ENCODE measurements at regions not wholly inside any gene's neighbourhood (a gene's known extent, or its start where the extent isn't known, plus 50 kb on each side); places are given as distances from the start of the nearest gene placed in this dataset.

- Mint-ChIP-seq H3K36me3 (ENCODE audit: low read depth) (no peaks in the 10 kb centered on the region), H3K27me3 (ENCODE audit: low read depth) (no peaks in the 10 kb centered on the region), H3K4me3 (ENCODE audit: low read depth) (no peak overlapping the region), H3K4me1 (ENCODE audit: low read depth) (no peaks in the 10 kb centered on the region), H3K9me3 (peaks cover 10% of the 10 kb centered on the region), H3K27ac (no peak overlapping the region)
- DNase-seq (ENCODE audit: low spot score): no peak
- intact Hi-C loops (cut with micrococcal nuclease): no loop called here
Observed at GRCh38 chr4:135177321-135177720, 975.7 kb upstream of the PABPC4L start.

GRCh38 chr4:135166661-135167060 lies 965.1 kb upstream of the PABPC4L start:
- H3K36me3 Mint-ChIP-seq (ENCODE audit: low read depth): no peaks in the 10 kb centered on the region
- no peaks in the 10 kb centered on the region for H3K4me1 Mint-ChIP-seq (ENCODE audit: low read depth)
- no peak overlapping the region for H3K4me3 Mint-ChIP-seq (ENCODE audit: low read depth)
- H3K27ac Mint-ChIP-seq: no peak overlapping the region
- no peaks in the 10 kb centered on the region for H3K27me3 Mint-ChIP-seq (ENCODE audit: low read depth)
- intact Hi-C loops (cut with micrococcal nuclease): no loop called here
- DNase-seq (ENCODE audit: low spot score): no peak
- H3K9me3 Mint-ChIP-seq: peaks cover 20% of the 10 kb centered on the region

GRCh38 chr4:135164601-135165000 lies 963.0 kb upstream of the PABPC4L start:
- no peak overlapping the region for H3K27ac Mint-ChIP-seq
- H3K9me3 Mint-ChIP-seq: peaks cover 8% of the 10 kb centered on the region
- H3K4me3 Mint-ChIP-seq (ENCODE audit: low read depth): no peak overlapping the region

GRCh38 chr4:135144498-135144897 lies 942.9 kb upstream of the PABPC4L start:
- Mint-ChIP-seq H3K36me3 (ENCODE audit: low read depth) (no peaks in the 10 kb centered on the region), H3K27me3 (ENCODE audit: low read depth) (no peaks in the 10 kb centered on the region), H3K4me3 (ENCODE audit: low read depth) (no peak overlapping the region), H3K4me1 (ENCODE audit: low read depth) (no peaks in the 10 kb centered on the region), H3K9me3 (peaks cover 12% of the 10 kb centered on the region), H3K27ac (no peak overlapping the region)
- DNase-seq (ENCODE audit: low spot score): no peak
- intact Hi-C loops (cut with micrococcal nuclease): no loop called here

More at GRCh38 chr4:135164601-135165000, 963.0 kb upstream of the PABPC4L start:
- Mint-ChIP-seq H3K4me1 (ENCODE audit: low read depth) (no peaks in the 10 kb centered on the region), H3K27me3 (ENCODE audit: low read depth) (no peaks in the 10 kb centered on the region), H3K36me3 (ENCODE audit: low read depth) (no peaks in the 10 kb centered on the region)
- DNase-seq (ENCODE audit: low spot score): no peak
- intact Hi-C loops (cut with micrococcal nuclease): no loop called here

- no peaks in the 10 kb centered on the region for H3K27me3 Mint-ChIP-seq (ENCODE audit: low read depth)
- H3K4me3 Mint-ChIP-seq (ENCODE audit: low read depth): no peak overlapping the region
- H3K9me3 Mint-ChIP-seq: peaks cover 22% of the 10 kb centered on the region
- H3K27ac Mint-ChIP-seq: no peak overlapping the region
- DNase-seq (ENCODE audit: low spot score): no peak
- no peaks in the 10 kb centered on the region for H3K4me1 Mint-ChIP-seq (ENCODE audit: low read depth)
- no peaks in the 10 kb centered on the region for H3K36me3 Mint-ChIP-seq (ENCODE audit: low read depth)
- intact Hi-C loops (cut with micrococcal nuclease): no loop called here
Observed at GRCh38 chr4:135124196-135124595, 922.6 kb upstream of the PABPC4L start.

GRCh38 chr4:135123632-135124031 lies 922.0 kb upstream of the PABPC4L start:
- intact Hi-C loops (cut with micrococcal nuclease): no loop called here
- peaks cover 25% of the 10 kb centered on the region for H3K9me3 Mint-ChIP-seq
- no peaks in the 10 kb centered on the region for H3K4me1 Mint-ChIP-seq (ENCODE audit: low read depth)
- no peaks in the 10 kb centered on the region for H3K36me3 Mint-ChIP-seq (ENCODE audit: low read depth)
- no peak overlapping the region for H3K27ac Mint-ChIP-seq
- H3K27me3 Mint-ChIP-seq (ENCODE audit: low read depth): no peaks in the 10 kb centered on the region
- H3K4me3 Mint-ChIP-seq (ENCODE audit: low read depth): no peak overlapping the region
- no peak for DNase-seq (ENCODE audit: low spot score)

- no peak overlapping the region for H3K27ac Mint-ChIP-seq
- H3K4me1 Mint-ChIP-seq (ENCODE audit: low read depth): no peaks in the 10 kb centered on the region
- no peak overlapping the region for H3K4me3 Mint-ChIP-seq (ENCODE audit: low read depth)
- no peaks in the 10 kb centered on the region for H3K27me3 Mint-ChIP-seq (ENCODE audit: low read depth)
- intact Hi-C loops (cut with micrococcal nuclease): no loop called here
- peaks cover 25% of the 10 kb centered on the region for H3K9me3 Mint-ChIP-seq
- no peak for DNase-seq (ENCODE audit: low spot score)
- no peaks in the 10 kb centered on the region for H3K36me3 Mint-ChIP-seq (ENCODE audit: low read depth)
Observed at GRCh38 chr4:135122457-135122856, 920.9 kb upstream of the PABPC4L start.

- H3K36me3 Mint-ChIP-seq (ENCODE audit: low read depth): no peaks in the 10 kb centered on the region
- intact Hi-C loops (cut with micrococcal nuclease): no loop called here
- no peaks in the 10 kb centered on the region for H3K4me1 Mint-ChIP-seq (ENCODE audit: low read depth)
- H3K27me3 Mint-ChIP-seq (ENCODE audit: low read depth): no peaks in the 10 kb centered on the region
- H3K9me3 Mint-ChIP-seq: peaks cover 25% of the 10 kb centered on the region
- H3K27ac Mint-ChIP-seq: no peak overlapping the region
- no peak overlapping the region for H3K4me3 Mint-ChIP-seq (ENCODE audit: low read depth)
- no peak for DNase-seq (ENCODE audit: low spot score)
Observed at GRCh38 chr4:135120195-135120594, 918.6 kb upstream of the PABPC4L start.

GRCh38 chr4:135114079-135114478 lies 912.5 kb upstream of the PABPC4L start:
- no peak for DNase-seq (ENCODE audit: low spot score)
- no peaks in the 10 kb centered on the region for H3K27me3 Mint-ChIP-seq (ENCODE audit: low read depth)
- peaks cover 27% of the 10 kb centered on the region for H3K9me3 Mint-ChIP-seq
- no peak overlapping the region for H3K27ac Mint-ChIP-seq
- no peak overlapping the region for H3K4me3 Mint-ChIP-seq (ENCODE audit: low read depth)
- no peaks in the 10 kb centered on the region for H3K4me1 Mint-ChIP-seq (ENCODE audit: low read depth)
- H3K36me3 Mint-ChIP-seq (ENCODE audit: low read depth): no peaks in the 10 kb centered on the region
- intact Hi-C loops (cut with micrococcal nuclease): no loop called here

- DNase-seq (ENCODE audit: low spot score): no peak
- Mint-ChIP-seq H3K27me3 (ENCODE audit: low read depth) (no peaks in the 10 kb centered on the region), H3K9me3 (peaks cover 8% of the 10 kb centered on the region), H3K4me1 (ENCODE audit: low read depth) (no peaks in the 10 kb centered on the region), H3K27ac (no peak overlapping the region), H3K36me3 (ENCODE audit: low read depth) (no peaks in the 10 kb centered on the region), H3K4me3 (ENCODE audit: low read depth) (no peak overlapping the region)
- intact Hi-C loops (cut with micrococcal nuclease): no loop called here
Observed at GRCh38 chr4:135098061-135098460, 896.5 kb upstream of the PABPC4L start.

- Mint-ChIP-seq H3K36me3 (ENCODE audit: low read depth) (no peaks in the 10 kb centered on the region), H3K27me3 (ENCODE audit: low read depth) (no peaks in the 10 kb centered on the region), H3K4me3 (ENCODE audit: low read depth) (no peak overlapping the region), H3K9me3 (peaks cover 24% of the 10 kb centered on the region), H3K4me1 (ENCODE audit: low read depth) (no peaks in the 10 kb centered on the region), H3K27ac (no peak overlapping the region)
- intact Hi-C loops (cut with micrococcal nuclease): no loop called here
- no peak for DNase-seq (ENCODE audit: low spot score)
Observed at GRCh38 chr4:135073389-135073788, 871.8 kb upstream of the PABPC4L start.

- peaks cover 16% of the 10 kb centered on the region for H3K9me3 Mint-ChIP-seq
- DNase-seq (ENCODE audit: low spot score): no peak
- no peak overlapping the region for H3K4me3 Mint-ChIP-seq (ENCODE audit: low read depth)
- H3K27ac Mint-ChIP-seq: no peak overlapping the region
- intact Hi-C loops (cut with micrococcal nuclease): no loop called here
- H3K27me3 Mint-ChIP-seq (ENCODE audit: low read depth): no peaks in the 10 kb centered on the region
- H3K4me1 Mint-ChIP-seq (ENCODE audit: low read depth): no peaks in the 10 kb centered on the region
- no peaks in the 10 kb centered on the region for H3K36me3 Mint-ChIP-seq (ENCODE audit: low read depth)
Observed at GRCh38 chr4:135072553-135072952, 871.0 kb upstream of the PABPC4L start.

GRCh38 chr4:135065366-135065765 lies 863.8 kb upstream of the PABPC4L start:
- no peak overlapping the region for H3K4me3 Mint-ChIP-seq (ENCODE audit: low read depth)
- intact Hi-C loops (cut with micrococcal nuclease): no loop called here
- H3K4me1 Mint-ChIP-seq (ENCODE audit: low read depth): no peaks in the 10 kb centered on the region

GRCh38 chr4:135050086-135050717 lies 848.6 kb upstream of the PABPC4L start:
- no peak for DNase-seq (ENCODE audit: low spot score)
- H3K36me3 Mint-ChIP-seq (ENCODE audit: low read depth): no peaks in the 10 kb centered on the region
- no peaks in the 10 kb centered on the region for H3K27me3 Mint-ChIP-seq (ENCODE audit: low read depth)
- H3K4me3 Mint-ChIP-seq (ENCODE audit: low read depth): no peak overlapping the region
- no peak overlapping the region for H3K27ac Mint-ChIP-seq
- H3K9me3 Mint-ChIP-seq: no peaks in the 10 kb centered on the region
- intact Hi-C loops (cut with micrococcal nuclease): no loop called here
- H3K4me1 Mint-ChIP-seq (ENCODE audit: low read depth): no peaks in the 10 kb centered on the region

More at GRCh38 chr4:135065366-135065765, 863.8 kb upstream of the PABPC4L start:
- DNase-seq (ENCODE audit: low spot score): no peak
- peaks cover 3% of the 10 kb centered on the region for H3K9me3 Mint-ChIP-seq
- no peaks in the 10 kb centered on the region for H3K27me3 Mint-ChIP-seq (ENCODE audit: low read depth)
- H3K27ac Mint-ChIP-seq: no peak overlapping the region
- no peaks in the 10 kb centered on the region for H3K36me3 Mint-ChIP-seq (ENCODE audit: low read depth)
